HFF-Myc (cell line): ENCODE measurements at regions not wholly inside any gene's neighbourhood (a gene's known extent, or its start where the extent isn't known, plus 50 kb on each side); places are given as distances from the start of the nearest gene placed in this dataset.
"Not testable (repeated sequence)": the region's sequence is repeated elsewhere in the genome, so short reads cannot be mapped to it uniquely, and the experiment has no call there.

Experiments
- DNase-seq: peaks from one replicate; pipeline ENCODE4 v3.0.0-alpha.2; 2011; ENCODE audit warnings: low read depth; ENCODE audit errors: extremely low read depth
- H3K4me3 ChIP-seq: replicated peaks from 2 replicates; pipeline ENCODE4 v1.5.1; 2011; ENCODE audit warnings: low read depth, mild to moderate bottlenecking, control low read depth, low read length
- TF ChIP-seq, protein P1 (sequence below): IDR thresholded peaks from 2 replicates; pipeline ENCODE4 v1.5.1; 2012; ENCODE audit warnings: mild to moderate bottlenecking, low read depth, low read length, control low read depth; ENCODE audit errors: missing control alignments

DNA sequence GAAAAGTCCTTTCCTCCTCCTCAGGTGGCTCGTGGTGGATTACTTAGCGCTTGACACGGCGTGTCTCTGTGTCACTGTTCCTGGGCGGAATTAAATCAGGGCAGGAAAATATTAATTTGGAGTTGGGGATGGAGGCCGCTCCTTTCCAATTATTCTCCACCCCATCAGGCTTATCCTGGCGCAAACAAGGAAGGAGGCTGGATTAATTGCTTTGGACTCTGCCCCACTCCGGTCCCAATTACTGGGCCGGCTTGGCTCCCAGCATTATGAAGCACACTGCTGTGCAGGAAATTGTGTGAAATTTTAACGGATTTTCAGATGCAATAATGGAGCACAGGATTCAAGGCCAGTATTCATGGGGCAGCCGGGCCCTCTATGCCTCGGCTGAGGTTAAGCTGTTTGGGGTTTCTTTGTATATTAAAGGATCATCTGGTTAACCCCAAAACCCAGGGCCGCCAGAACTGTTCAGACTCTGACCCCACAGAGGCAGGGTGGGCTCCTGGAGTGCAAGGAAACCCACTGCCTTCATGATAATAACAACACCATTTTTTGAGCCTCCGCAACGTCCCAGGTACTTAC lies 87.8 kb downstream of the MRM1 start:
- TF ChIP-seq, protein P1, sequence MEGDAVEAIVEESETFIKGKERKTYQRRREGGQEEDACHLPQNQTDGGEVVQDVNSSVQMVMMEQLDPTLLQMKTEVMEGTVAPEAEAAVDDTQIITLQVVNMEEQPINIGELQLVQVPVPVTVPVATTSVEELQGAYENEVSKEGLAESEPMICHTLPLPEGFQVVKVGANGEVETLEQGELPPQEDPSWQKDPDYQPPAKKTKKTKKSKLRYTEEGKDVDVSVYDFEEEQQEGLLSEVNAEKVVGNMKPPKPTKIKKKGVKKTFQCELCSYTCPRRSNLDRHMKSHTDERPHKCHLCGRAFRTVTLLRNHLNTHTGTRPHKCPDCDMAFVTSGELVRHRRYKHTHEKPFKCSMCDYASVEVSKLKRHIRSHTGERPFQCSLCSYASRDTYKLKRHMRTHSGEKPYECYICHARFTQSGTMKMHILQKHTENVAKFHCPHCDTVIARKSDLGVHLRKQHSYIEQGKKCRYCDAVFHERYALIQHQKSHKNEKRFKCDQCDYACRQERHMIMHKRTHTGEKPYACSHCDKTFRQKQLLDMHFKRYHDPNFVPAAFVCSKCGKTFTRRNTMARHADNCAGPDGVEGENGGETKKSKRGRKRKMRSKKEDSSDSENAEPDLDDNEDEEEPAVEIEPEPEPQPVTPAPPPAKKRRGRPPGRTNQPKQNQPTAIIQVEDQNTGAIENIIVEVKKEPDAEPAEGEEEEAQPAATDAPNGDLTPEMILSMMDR = no peak
- no peak for DNase-seq
- H3K4me3 ChIP-seq = no peak overlapping the region

DNA sequence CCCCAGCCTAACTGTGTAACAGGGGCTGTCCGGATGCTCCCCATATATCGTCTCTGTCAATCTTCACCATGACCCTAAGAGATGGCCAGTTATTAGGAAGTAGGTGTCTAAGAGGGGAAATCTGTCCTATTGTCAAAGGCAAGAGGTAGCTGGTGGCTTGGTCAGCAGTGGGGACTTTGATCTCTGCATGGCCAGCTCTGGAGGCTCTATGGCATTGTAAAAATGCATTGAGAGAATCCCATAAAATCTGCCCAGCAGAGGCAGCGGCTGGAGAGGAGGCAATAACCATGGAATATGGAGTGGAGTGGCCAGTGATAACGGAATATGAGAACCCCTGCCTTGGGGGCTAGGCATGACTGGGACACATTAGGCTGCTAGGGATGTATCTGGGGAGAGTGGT lies 88.8 kb downstream of the MRM1 start:
- TF ChIP-seq, protein P1 = no peak
- DNase-seq = no peak
- no peak overlapping the region for H3K4me3 ChIP-seq

DNA sequence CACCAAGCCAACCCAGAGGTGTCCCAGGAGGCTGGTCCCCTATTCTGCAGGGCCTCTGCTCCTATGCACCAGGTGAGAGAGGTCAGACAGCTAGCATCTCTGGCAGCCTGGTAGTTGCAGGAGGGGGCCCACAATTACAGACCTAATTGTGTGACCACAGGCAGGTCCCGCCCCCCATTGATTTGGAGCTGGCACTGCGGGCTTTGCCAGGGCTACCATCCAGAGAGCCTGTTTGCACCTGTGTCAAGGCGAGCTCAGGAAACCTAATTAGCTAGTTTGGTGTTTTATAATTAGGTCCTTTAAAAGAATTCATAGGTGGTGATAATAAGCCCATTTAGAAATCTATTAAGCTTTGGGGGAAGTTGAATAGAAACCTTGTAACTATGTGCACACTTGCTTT lies 90.2 kb downstream of the MRM1 start:
- TF ChIP-seq, protein P1 = no peak

DNA sequence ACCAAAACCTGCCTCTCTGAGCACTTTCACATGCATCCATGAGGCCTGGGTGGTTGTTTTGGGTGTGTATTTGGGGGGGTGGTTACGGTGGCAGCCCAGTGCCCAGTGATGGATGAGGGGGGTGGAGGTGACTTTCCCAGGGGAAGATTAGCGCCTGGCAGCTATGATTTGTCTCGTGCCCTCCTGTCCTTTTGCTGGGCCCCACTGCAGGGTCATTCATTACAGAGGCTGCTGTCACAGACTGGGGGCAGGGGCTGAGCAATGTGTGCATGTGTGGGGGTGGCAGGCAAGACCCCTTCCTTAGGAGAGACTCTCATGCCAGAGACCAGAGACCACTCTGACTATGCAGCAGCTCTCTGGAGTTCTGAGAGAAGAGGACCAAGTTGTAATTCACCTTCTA lies 93.7 kb downstream of the MRM1 start:
- no peak for DNase-seq
- H3K4me3 ChIP-seq = no peak overlapping the region
- TF ChIP-seq, protein P1 = no peak

More for the DNA sequence above, 90.2 kb downstream of the MRM1 start:
- DNase-seq = no peak
- H3K4me3 ChIP-seq = no peak overlapping the region

DNA sequence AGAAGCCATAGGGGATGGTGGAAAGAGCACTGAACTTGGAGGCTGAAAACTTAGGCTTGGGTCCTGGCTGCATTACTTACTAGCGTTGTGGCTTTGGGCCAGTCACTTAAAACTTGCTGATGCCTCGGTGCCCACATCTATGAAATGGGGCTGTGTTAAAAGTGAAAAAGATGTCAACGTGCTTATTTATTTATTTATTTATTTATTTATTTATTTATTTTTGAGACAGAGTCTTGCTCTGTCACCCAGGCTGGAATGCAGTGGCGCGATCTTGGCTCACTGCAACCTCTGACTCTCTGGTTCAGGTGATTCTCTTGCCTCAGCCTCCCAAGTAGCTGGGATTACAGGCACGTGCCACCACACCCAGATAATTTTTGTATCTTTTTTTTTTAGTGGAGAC lies 94.3 kb downstream of the MRM1 start:
- H3K4me3 ChIP-seq = not testable (repeated sequence)

DNA sequence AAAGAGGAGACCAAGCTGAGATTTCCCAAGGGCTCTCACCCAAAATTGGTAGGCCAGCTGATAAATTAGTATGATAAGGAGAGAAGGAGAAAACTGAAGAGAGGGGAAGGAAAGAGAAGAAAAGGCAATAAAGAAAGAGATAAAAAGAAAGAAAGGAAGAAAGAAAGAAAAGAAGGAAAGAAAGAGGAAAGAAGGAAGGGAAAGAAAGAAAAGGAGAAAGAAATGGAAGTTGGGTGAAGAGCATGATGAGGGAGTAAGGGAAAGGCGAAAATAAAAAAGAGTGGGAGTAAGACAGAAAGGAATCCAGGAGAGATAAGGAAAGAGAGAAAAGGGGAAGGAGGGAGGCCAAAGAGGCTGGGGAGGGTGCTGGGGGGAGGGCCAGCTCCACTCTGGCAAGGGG lies 95.4 kb downstream of the MRM1 start:
- DNase-seq = no peak
- no peak overlapping the region for H3K4me3 ChIP-seq
- TF ChIP-seq, protein P1 = no peak

More for the DNA sequence above, 94.3 kb downstream of the MRM1 start:
- DNase-seq = not testable (repeated sequence)

DNA sequence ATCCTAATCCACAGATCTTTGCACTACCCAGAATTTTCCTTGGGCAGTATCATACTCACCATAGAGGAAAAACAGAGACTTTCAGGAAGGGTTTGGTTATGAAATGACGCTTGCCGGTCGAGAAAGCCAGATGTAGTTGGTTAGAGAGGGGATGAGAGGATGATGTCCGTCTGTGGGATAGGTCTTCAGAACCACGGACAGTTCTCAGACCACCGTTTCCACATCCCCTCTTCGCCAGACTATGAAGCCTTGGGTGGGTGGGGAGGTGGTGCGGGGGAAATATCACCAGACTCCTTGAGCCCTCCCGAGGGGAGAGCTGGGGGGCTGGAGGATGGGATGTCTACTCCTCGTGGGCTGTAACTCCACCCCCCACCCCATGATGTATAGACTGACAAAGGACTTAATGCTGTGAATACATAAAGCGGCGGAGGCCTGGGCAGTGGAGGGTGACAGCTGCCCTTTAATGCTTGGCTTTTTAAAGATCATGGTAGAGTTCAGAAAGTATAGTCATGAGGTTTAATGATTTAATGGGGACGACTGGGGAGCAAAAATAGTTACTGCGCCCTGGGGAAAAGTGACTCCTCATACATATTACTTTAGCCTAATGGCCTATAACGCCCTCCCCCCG lies 96.6 kb downstream of the MRM1 start:
- TF ChIP-seq, protein P1 = no peak
- no peak overlapping the region for H3K4me3 ChIP-seq
- DNase-seq = no peak
